ENCODE measurements at regions not wholly inside any gene's neighbourhood (a gene's known extent, or its start where the extent isn't known, plus 50 kb on each side); places are given as distances from the start of the nearest gene placed in this dataset.
A peak's percentile ranks its signal among the peaks of the same experiment; 100 is the strongest.

DNA sequence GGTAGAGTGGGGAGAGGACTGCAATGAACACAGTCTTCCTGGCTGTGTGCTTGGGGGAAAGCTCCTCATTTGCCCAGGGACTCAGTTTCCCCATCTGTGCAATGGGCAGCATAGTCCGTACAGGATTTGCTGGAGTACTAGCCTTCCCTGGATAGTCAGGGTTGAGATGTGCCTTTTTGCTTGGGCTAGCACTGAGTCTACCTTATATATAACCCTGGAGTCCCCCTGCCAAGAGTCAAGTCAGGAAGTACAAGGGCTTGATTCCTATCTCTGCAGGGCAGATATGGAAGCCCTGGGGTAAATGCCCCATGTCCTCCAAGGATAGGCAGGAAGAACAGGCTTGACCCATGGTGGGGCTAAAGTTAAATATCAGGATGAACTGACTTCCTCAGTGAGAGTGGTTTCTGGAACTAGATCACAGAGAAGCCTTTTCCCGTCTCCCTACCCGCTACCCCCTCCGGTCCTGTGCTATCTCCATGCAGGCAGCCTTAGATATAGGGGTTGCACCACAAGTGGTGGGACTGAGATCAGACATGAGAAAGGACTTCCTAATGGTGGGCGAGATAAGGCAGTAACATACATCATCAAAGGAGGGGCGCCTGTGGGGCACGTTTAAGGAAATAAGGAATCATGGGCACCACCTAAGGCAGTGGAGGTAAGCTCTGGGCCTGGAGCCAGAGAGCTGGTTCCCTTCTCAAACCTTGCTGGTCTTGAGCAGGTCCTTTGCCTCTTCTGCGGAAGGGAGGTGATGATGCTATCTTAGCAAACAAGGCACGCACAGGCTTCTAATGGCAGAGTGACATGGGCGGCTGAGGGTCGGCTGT lies 157.9 kb downstream of the MRPL14 start:
- Histone ChIP-seq H3T11ph (ENCODE audit: low read length) (no peak overlapping the region), H2BK20ac (ENCODE audit: low read depth, low read length, poor library complexity, severe bottlenecking) (no peak overlapping the region)
- no CpG with 5 or more reads among the region's 11 CpGs for WGBS (ENCODE audit: extremely low coverage, insufficient read length, low lambda C conversion rate)

More for the DNA sequence above, 157.9 kb downstream of the MRPL14 start:
- H3K27ac ChIP-seq (ENCODE audit: insufficient read length, low read depth, low read length): no peak overlapping the region
- H3K9ac ChIP-seq (ENCODE audit: extremely low read depth, insufficient read length, low read length): no peak overlapping the region
- Mint-ChIP-seq H3K4me3 (no peak overlapping the region), H3K27ac (no peak overlapping the region), H3K4me1 (peaks cover 35 to 38% of the 10 kb centered on the region in 2 experiments), H3K27me3 (ENCODE audit: low read depth) (peaks cover 3% of the 10 kb centered on the region), H3K9me3 (no peaks in the 10 kb centered on the region; a peak in 2 of 5 replicates), H3K36me3 (ENCODE audit: insufficient read depth in 1 of 3, low read depth in 3 of 3) (no peaks in the 10 kb centered on the region)
- H3K23me2 ChIP-seq (ENCODE audit: insufficient read length, low read depth, low read length, poor library complexity, severe bottlenecking): no peaks in the 10 kb centered on the region
- peaks cover 2% of the 10 kb centered on the region; the same call in 1 of the 2 replicates for H3K4me1 ChIP-seq (ENCODE audit: insufficient read depth, low read length)
- no peaks in the 10 kb centered on the region for H3K9me3 ChIP-seq (ENCODE audit: control insufficient read depth, low read depth, low read length)
- no peaks in the 10 kb centered on the region for H3K27me3 ChIP-seq (ENCODE audit: insufficient read depth, low read length)
- no peak overlapping the region for H2AK5ac ChIP-seq (ENCODE audit: insufficient read length, low read length)
- no peak overlapping the region for H3K56ac ChIP-seq (ENCODE audit: insufficient read length, low read depth, low read length)
- no peak overlapping the region for H3K23ac ChIP-seq (ENCODE audit: insufficient read length, low read depth, low read length)
- no peak overlapping the region for H3K4me2 ChIP-seq (ENCODE audit: insufficient read depth, insufficient read length, low read length)
- no peak overlapping the region for H3K18ac ChIP-seq (ENCODE audit: insufficient read length, low read depth, low read length)
- DNase-seq: peak; percentile 17
- H4K91ac ChIP-seq (ENCODE audit: insufficient read length, low read depth, low read length): no peak overlapping the region
- H4K5ac ChIP-seq (ENCODE audit: insufficient read length, low read depth, low read length): no peak overlapping the region
- H3K79me2 ChIP-seq (ENCODE audit: insufficient read depth, low read length): no peaks in the 10 kb centered on the region
- H2AFZ ChIP-seq (ENCODE audit: low read length): no peak overlapping the region
- H2BK120ac ChIP-seq (ENCODE audit: low read depth, low read length, poor library complexity, severe bottlenecking): no peak overlapping the region
- H3K79me1 ChIP-seq (ENCODE audit: insufficient read depth, low read depth, low read length, poor library complexity, severe bottlenecking): no peaks in the 10 kb centered on the region
- no peaks in the 10 kb centered on the region for H4K20me1 ChIP-seq (ENCODE audit: control insufficient read depth, insufficient read depth, insufficient read length)
- TF ChIP-seq, protein P1, sequence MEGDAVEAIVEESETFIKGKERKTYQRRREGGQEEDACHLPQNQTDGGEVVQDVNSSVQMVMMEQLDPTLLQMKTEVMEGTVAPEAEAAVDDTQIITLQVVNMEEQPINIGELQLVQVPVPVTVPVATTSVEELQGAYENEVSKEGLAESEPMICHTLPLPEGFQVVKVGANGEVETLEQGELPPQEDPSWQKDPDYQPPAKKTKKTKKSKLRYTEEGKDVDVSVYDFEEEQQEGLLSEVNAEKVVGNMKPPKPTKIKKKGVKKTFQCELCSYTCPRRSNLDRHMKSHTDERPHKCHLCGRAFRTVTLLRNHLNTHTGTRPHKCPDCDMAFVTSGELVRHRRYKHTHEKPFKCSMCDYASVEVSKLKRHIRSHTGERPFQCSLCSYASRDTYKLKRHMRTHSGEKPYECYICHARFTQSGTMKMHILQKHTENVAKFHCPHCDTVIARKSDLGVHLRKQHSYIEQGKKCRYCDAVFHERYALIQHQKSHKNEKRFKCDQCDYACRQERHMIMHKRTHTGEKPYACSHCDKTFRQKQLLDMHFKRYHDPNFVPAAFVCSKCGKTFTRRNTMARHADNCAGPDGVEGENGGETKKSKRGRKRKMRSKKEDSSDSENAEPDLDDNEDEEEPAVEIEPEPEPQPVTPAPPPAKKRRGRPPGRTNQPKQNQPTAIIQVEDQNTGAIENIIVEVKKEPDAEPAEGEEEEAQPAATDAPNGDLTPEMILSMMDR (conservative IDR thresholded peaks at IDR 0.05): no peak
- no peak overlapping the region for H4K8ac ChIP-seq (replicated peaks; ENCODE audit: insufficient read length, low read depth, low read length)
- H2BK5ac ChIP-seq (ENCODE audit: insufficient read length, low read length): no peak overlapping the region
- no peak overlapping the region for H3K14ac ChIP-seq (ENCODE audit: insufficient read depth, low read length)
- no peak overlapping the region for H2BK15ac ChIP-seq (ENCODE audit: low read depth, low read length)
- H2BK12ac ChIP-seq (ENCODE audit: insufficient read length, low read depth, low read length): no peak overlapping the region
- H3K4ac ChIP-seq (ENCODE audit: low read depth, low read length): no peak overlapping the region
